ENCODE measurements at regions not wholly inside any gene's neighbourhood (a gene's known extent, or its start where the extent isn't known, plus 50 kb on each side); places are given as distances from the start of the nearest gene placed in this dataset.

GRCh38 chr14:82238649-82239048 is 705.0 kb upstream of the SEL1L start:
- Histone ChIP-seq H3K36me3 (ENCODE audit: insufficient read depth, low read length) (no peaks in the 10 kb centered on the region), H3K79me2 (ENCODE audit: insufficient read depth, low read depth, low read length) (no peaks in the 10 kb centered on the region), H3K9me2 (ENCODE audit: insufficient read depth, low read length) (no peaks in the 10 kb centered on the region), H3K9me3 (ENCODE audit: low read length) (no peaks in the 10 kb centered on the region), H3K4me1 (ENCODE audit: insufficient read depth, low read length, poor library complexity, severe bottlenecking) (no peaks in the 10 kb centered on the region), H3K27ac (ENCODE audit: low read depth, low read length, poor library complexity, severe bottlenecking) (no peak overlapping the region), H2AFZ (ENCODE audit: low read length) (no peak overlapping the region), H4K20me1 (ENCODE audit: insufficient read depth, low read length) (no peaks in the 10 kb centered on the region), H3K4me2 (ENCODE audit: low read length) (no peak overlapping the region), H3K4me3 (ENCODE audit: low read depth, low read length, poor library complexity, severe bottlenecking) (no peak overlapping the region)
- ChIA-PET CTCF (ENCODE audit: unreplicated experiment) (no interaction called here), POLR2A (no interaction called here)
- no peak for DNase-seq (ENCODE audit: low spot score)
- intact Hi-C loops (cut with micrococcal nuclease; ENCODE audit: unreplicated experiment) = no loop called here
- TF ChIP-seq CTCF (conservative IDR thresholded peaks at IDR 0.05; ENCODE audit: low read length) = no peak
- TF ChIP-seq EZH2phosphoT487 (IDR thresholded peaks at IDR 0.05; ENCODE audit: borderline replicate concordance, low read depth, low read length) = no peak
- no TSS peak for BruUV-seq (replicated peaks)

GRCh38 chr14:82239223-82239622 is 705.6 kb upstream of the SEL1L start:
- DNase-seq (ENCODE audit: low spot score) = no peak
- Histone ChIP-seq H4K20me1 (ENCODE audit: insufficient read depth, low read length) (no peaks in the 10 kb centered on the region), H3K27ac (ENCODE audit: low read depth, low read length, poor library complexity, severe bottlenecking) (no peak overlapping the region), H2AFZ (ENCODE audit: low read length) (no peak overlapping the region), H3K4me1 (ENCODE audit: insufficient read depth, low read length, poor library complexity, severe bottlenecking) (no peaks in the 10 kb centered on the region), H3K9me3 (ENCODE audit: low read length) (no peaks in the 10 kb centered on the region), H3K79me2 (ENCODE audit: insufficient read depth, low read depth, low read length) (no peaks in the 10 kb centered on the region), H3K4me2 (ENCODE audit: low read length) (no peak overlapping the region), H3K36me3 (ENCODE audit: insufficient read depth, low read length) (no peaks in the 10 kb centered on the region), H3K9me2 (ENCODE audit: insufficient read depth, low read length) (no peaks in the 10 kb centered on the region), H3K4me3 (ENCODE audit: low read depth, low read length, poor library complexity, severe bottlenecking) (no peak overlapping the region)
- no peak for TF ChIP-seq CTCF (conservative IDR thresholded peaks at IDR 0.05; ENCODE audit: low read length)
- no peak for TF ChIP-seq EZH2phosphoT487 (IDR thresholded peaks at IDR 0.05; ENCODE audit: borderline replicate concordance, low read depth, low read length)
- CTCF ChIA-PET (ENCODE audit: unreplicated experiment) = no interaction called here
- no TSS peak for BruUV-seq (replicated peaks)
- intact Hi-C loops (cut with micrococcal nuclease; ENCODE audit: unreplicated experiment) = no loop called here
- POLR2A ChIA-PET = interaction anchor here (0.6 kb wide), 1 partner anchor 14 kb away, joined by 3 read pairs; no protein-coding TSS in a partner anchor

- intact Hi-C loops (cut with micrococcal nuclease; ENCODE audit: unreplicated experiment) = no loop called here
- CTCF ChIA-PET (ENCODE audit: unreplicated experiment) = no interaction called here
- Histone ChIP-seq H3K36me3 (ENCODE audit: insufficient read depth, low read length) (no peaks in the 10 kb centered on the region), H3K27ac (ENCODE audit: low read depth, low read length, poor library complexity, severe bottlenecking) (no peak overlapping the region), H2AFZ (ENCODE audit: low read length) (no peak overlapping the region), H3K9me3 (ENCODE audit: low read length) (no peaks in the 10 kb centered on the region), H3K4me2 (ENCODE audit: low read length) (no peak overlapping the region), H3K4me3 (ENCODE audit: low read depth, low read length, poor library complexity, severe bottlenecking) (no peak overlapping the region), H3K9me2 (ENCODE audit: insufficient read depth, low read length) (no peaks in the 10 kb centered on the region), H3K4me1 (ENCODE audit: insufficient read depth, low read length, poor library complexity, severe bottlenecking) (no peaks in the 10 kb centered on the region), H4K20me1 (ENCODE audit: insufficient read depth, low read length) (no peaks in the 10 kb centered on the region), H3K79me2 (ENCODE audit: insufficient read depth, low read depth, low read length) (no peaks in the 10 kb centered on the region)
- BruUV-seq (replicated peaks) = no TSS peak
- no peak for TF ChIP-seq CTCF (conservative IDR thresholded peaks at IDR 0.05; ENCODE audit: low read length)
- TF ChIP-seq EZH2phosphoT487 (IDR thresholded peaks at IDR 0.05; ENCODE audit: borderline replicate concordance, low read depth, low read length) = no peak
- DNase-seq (ENCODE audit: low spot score) = no peak
- POLR2A ChIA-PET = no interaction called here
Measured at GRCh38 chr14:82244791-82245190, 711.1 kb upstream of the SEL1L start.

All from OCI-LY7 (cell line).